Uterus (tissue), 3 donors: ENCODE measurements at regions not wholly inside any gene's neighbourhood (a gene's known extent, or its start where the extent isn't known, plus 50 kb on each side); places are given as distances from the start of the nearest gene placed in this dataset.

Experiments used
- DNase-seq, 2 donors: peaks; one replicate each; pipeline ENCODE4 v3.0.0-alpha.2; 2019 to 2020
- H3K27ac ChIP-seq, 2 donors: fragments of 200-600 bp; sonication (generic); 1 replicate in 1 of 2; 2 replicates in 1 of 2; pipeline ENCODE4 v1.5.1; 2016 to 2018
- H3K27me3 ChIP-seq, 2 donors: fragments of 200-600 bp; sonication (generic); one replicate each; pipeline ENCODE4 v1.5.1; 2018 to 2019; ENCODE audit warnings: control low read depth in 1 of 2
- H3K36me3 ChIP-seq, 2 donors: fragments of 200-600 bp; sonication (generic); one replicate each; pipeline ENCODE4 v1.5.1; 2019; ENCODE audit warnings: control low read depth in 1 of 2
- H3K4me1 ChIP-seq, 2 donors: fragments of 200-600 bp; sonication (generic); one replicate each; pipeline ENCODE4 v1.5.1; 2018 to 2019; ENCODE audit warnings: control low read depth in 1 of 2
- H3K4me3 ChIP-seq, 2 donors: fragments of 200-600 bp; sonication (generic); 1 replicate in 1 of 2; 2 replicates in 1 of 2; pipeline ENCODE4 v1.5.1; 2018 to 2019; ENCODE audit warnings: mild to moderate bottlenecking in 1 of 2
- H3K9me3 ChIP-seq, 2 donors: fragments of 200-600 bp; sonication (generic); one replicate each; pipeline ENCODE4 v1.5.1; 2019; ENCODE audit warnings: control low read depth in 1 of 2
- CTCF ChIP-seq, 4 experiments: fragments of 200-600 bp in 2 of 4; fragments of 450-650 bp in 2 of 4; sonication (generic) in 2 of 4; IDR thresholded peaks; one replicate each; pipeline ENCODE4 v1.5.1; 2016 to 2019; ENCODE audit warnings: antibody characterized with exemption in 4 of 4, mild to moderate bottlenecking in 2 of 4, moderate library complexity in 1 of 4
- POLR2A ChIP-seq, 2 donors: fragments of 450-650 bp; IDR thresholded peaks; one replicate each; pipeline ENCODE4 v1.6.1; 2016; ENCODE audit warnings: antibody characterized with exemption in 2 of 2, mild to moderate bottlenecking in 1 of 2, moderate library complexity in 1 of 2
- intact Hi-C: fragments of 100-400 bp; cut with DNase I; formaldehyde crosslinking; loops from one replicate; pipeline ENCODE4 v1.15.1; 2023; ENCODE audit warnings: low total_unique reads
- donor health status: DM: yes; HTN: yes; CAD: no.

GRCh38 chr1:37258068-37258467, 216.3 kb upstream of the ZC3H12A start:
- peaks cover 0 to 8% of the 10 kb centered on the region in 2 donors for H3K27me3 ChIP-seq
- H3K36me3 ChIP-seq = no peaks in the 10 kb centered on the region
- intact Hi-C loops = no loop called here
- no peaks in the 10 kb centered on the region for H3K4me1 ChIP-seq
- TF ChIP-seq CTCF (IDR thresholded peaks at IDR 0.05) (no peak), POLR2A (IDR thresholded peaks at IDR 0.05) (no peak)
- no peak overlapping the region for H3K27ac ChIP-seq
- H3K9me3 ChIP-seq = no peaks in the 10 kb centered on the region
- no peak for DNase-seq
- H3K4me3 ChIP-seq = no peak overlapping the region

GRCh38 chr1:37259019-37259418, 215.4 kb upstream of the ZC3H12A start:
- no peak overlapping the region for H3K4me3 ChIP-seq
- intact Hi-C loops = no loop called here

GRCh38 chr1:37261129-37261528, 213.3 kb upstream of the ZC3H12A start:
- TF ChIP-seq CTCF (IDR thresholded peaks at IDR 0.05) = no peak
- no peak for TF ChIP-seq POLR2A (IDR thresholded peaks at IDR 0.05)
- no peaks in the 10 kb centered on the region for H3K36me3 ChIP-seq
- peaks cover 0 to 8% of the 10 kb centered on the region in 2 donors for H3K27me3 ChIP-seq
- no peak overlapping the region for H3K4me3 ChIP-seq
- intact Hi-C loops = no loop called here
- no peaks in the 10 kb centered on the region for H3K9me3 ChIP-seq
- H3K4me1 ChIP-seq = no peaks in the 10 kb centered on the region
- no peak for DNase-seq
- H3K27ac ChIP-seq = no peak overlapping the region

More at GRCh38 chr1:37259019-37259418, 215.4 kb upstream of the ZC3H12A start:
- no peak for DNase-seq
- TF ChIP-seq CTCF (IDR thresholded peaks at IDR 0.05) (no peak), POLR2A (IDR thresholded peaks at IDR 0.05) (no peak)
- H3K9me3 ChIP-seq = no peaks in the 10 kb centered on the region
- H3K27ac ChIP-seq = no peak overlapping the region
- H3K36me3 ChIP-seq = no peaks in the 10 kb centered on the region
- H3K4me1 ChIP-seq = no peaks in the 10 kb centered on the region
- H3K27me3 ChIP-seq = peaks cover 0 to 8% of the 10 kb centered on the region in 2 donors

- H3K4me3 ChIP-seq = no peak overlapping the region
- no peak for TF ChIP-seq POLR2A (IDR thresholded peaks at IDR 0.05)
- no peak for TF ChIP-seq CTCF (IDR thresholded peaks at IDR 0.05)
- no peak overlapping the region for H3K27ac ChIP-seq
- H3K9me3 ChIP-seq = no peaks in the 10 kb centered on the region
- H3K27me3 ChIP-seq = peaks cover 0 to 5% of the 10 kb centered on the region in 2 donors
- no peaks in the 10 kb centered on the region for H3K4me1 ChIP-seq
- H3K36me3 ChIP-seq = no peaks in the 10 kb centered on the region
- no peak for DNase-seq
- intact Hi-C loops = no loop called here
These were observed 211.8 kb upstream of the ZC3H12A start for GRCh38 chr1:37262439-37263170.

GRCh38 chr1:37265156-37265555, 209.2 kb upstream of the ZC3H12A start:
- Histone ChIP-seq H3K4me3 (no peak overlapping the region), H3K27ac (no peak overlapping the region), H3K9me3 (no peaks in the 10 kb centered on the region), H3K27me3 (no peaks in the 10 kb centered on the region), H3K36me3 (no peaks in the 10 kb centered on the region), H3K4me1 (no peaks in the 10 kb centered on the region)
- no peak for TF ChIP-seq POLR2A (IDR thresholded peaks at IDR 0.05)
- TF ChIP-seq CTCF (IDR thresholded peaks at IDR 0.05) = no peak
- intact Hi-C loops = no loop called here
- DNase-seq = no peak
